ENCODE measurements at regions not wholly inside any gene's neighbourhood (a gene's known extent, or its start where the extent isn't known, plus 50 kb on each side); places are given as distances from the start of the nearest gene placed in this dataset.
"Not testable (repeated sequence)": the region's sequence is repeated elsewhere in the genome, so short reads cannot be mapped to it uniquely, and the experiment has no call there.

GRCh38 chr20:4635781-4636180 lies 50.5 kb upstream of the PRNP start:
- Mint-ChIP-seq H3K9me3 (no peaks in the 10 kb centered on the region), H3K36me3 (no peaks in the 10 kb centered on the region), H3K27ac (no peak overlapping the region), H3K27me3 (peaks cover 5% of the 10 kb centered on the region), H3K4me1 (no peaks in the 10 kb centered on the region), H3K4me3 (no peak overlapping the region)

GRCh38 chr20:4635342-4635741 lies 50.9 kb upstream of the PRNP start:
- Mint-ChIP-seq H3K4me3 (no peak overlapping the region), H3K4me1 (no peaks in the 10 kb centered on the region), H3K27ac (no peak overlapping the region), H3K9me3 (no peaks in the 10 kb centered on the region), H3K27me3 (peaks cover 5% of the 10 kb centered on the region), H3K36me3 (no peaks in the 10 kb centered on the region)

- H3K9me3 Mint-ChIP-seq, result no peaks in the 10 kb centered on the region
- H3K27me3 Mint-ChIP-seq, result peaks cover 5% of the 10 kb centered on the region
- H3K4me1 Mint-ChIP-seq, result no peaks in the 10 kb centered on the region
- H3K27ac Mint-ChIP-seq, result no peak overlapping the region
- H3K4me3 Mint-ChIP-seq, result no peak overlapping the region
- H3K36me3 Mint-ChIP-seq, result no peaks in the 10 kb centered on the region
These were observed 52.5 kb upstream of the PRNP start for GRCh38 chr20:4633780-4634179.

GRCh38 chr20:4633379-4633778 lies 52.9 kb upstream of the PRNP start:
- H3K27ac Mint-ChIP-seq, result no peak overlapping the region
- no peak overlapping the region for H3K4me3 Mint-ChIP-seq
- no peaks in the 10 kb centered on the region for H3K36me3 Mint-ChIP-seq
- no peaks in the 10 kb centered on the region for H3K9me3 Mint-ChIP-seq
- H3K27me3 Mint-ChIP-seq, result peaks cover 5% of the 10 kb centered on the region
- no peaks in the 10 kb centered on the region for H3K4me1 Mint-ChIP-seq

- H3K4me3 Mint-ChIP-seq, result no peak overlapping the region
- H3K27ac Mint-ChIP-seq, result no peak overlapping the region
- H3K36me3 Mint-ChIP-seq, result no peaks in the 10 kb centered on the region
- no peaks in the 10 kb centered on the region for H3K9me3 Mint-ChIP-seq
- no peaks in the 10 kb centered on the region for H3K4me1 Mint-ChIP-seq
- H3K27me3 Mint-ChIP-seq, result peaks cover 5% of the 10 kb centered on the region
These were observed 53.4 kb upstream of the PRNP start for GRCh38 chr20:4632876-4633275.

GRCh38 chr20:4626228-4626627 lies 60.0 kb upstream of the PRNP start:
- Mint-ChIP-seq H3K9me3 (no peaks in the 10 kb centered on the region), H3K4me3 (no peak overlapping the region), H3K27me3 (peaks cover 3% of the 10 kb centered on the region), H3K27ac (no peak overlapping the region), H3K4me1 (no peaks in the 10 kb centered on the region), H3K36me3 (no peaks in the 10 kb centered on the region)

GRCh38 chr20:4625687-4626086 lies 60.6 kb upstream of the PRNP start:
- Mint-ChIP-seq H3K27ac (no peak overlapping the region), H3K36me3 (no peaks in the 10 kb centered on the region), H3K27me3 (peaks cover 3% of the 10 kb centered on the region), H3K9me3 (no peaks in the 10 kb centered on the region), H3K4me3 (no peak overlapping the region), H3K4me1 (no peaks in the 10 kb centered on the region)

GRCh38 chr20:4624675-4625336 lies 61.5 kb upstream of the PRNP start:
- H3K9me3 Mint-ChIP-seq, result not testable (repeated sequence)

GRCh38 chr20:4619144-4619543 lies 67.1 kb upstream of the PRNP start:
- not testable (repeated sequence) for H3K9me3 Mint-ChIP-seq, H3K27ac Mint-ChIP-seq, H3K4me1 Mint-ChIP-seq, H3K36me3 Mint-ChIP-seq, H3K27me3 Mint-ChIP-seq, H3K4me3 Mint-ChIP-seq

More at GRCh38 chr20:4624675-4625336, 61.5 kb upstream of the PRNP start:
- H3K27ac Mint-ChIP-seq, H3K36me3 Mint-ChIP-seq, H3K4me3 Mint-ChIP-seq, H3K27me3 Mint-ChIP-seq, H3K4me1 Mint-ChIP-seq: not testable (repeated sequence)

GRCh38 chr20:4617484-4617883 lies 68.8 kb upstream of the PRNP start:
- Mint-ChIP-seq H3K4me3 (no peak overlapping the region), H3K36me3 (no peaks in the 10 kb centered on the region), H3K9me3 (no peaks in the 10 kb centered on the region), H3K4me1 (no peaks in the 10 kb centered on the region), H3K27ac (no peak overlapping the region), H3K27me3 (peaks cover 2% of the 10 kb centered on the region)

GRCh38 chr20:4617019-4617418 lies 69.2 kb upstream of the PRNP start:
- Mint-ChIP-seq H3K9me3 (no peaks in the 10 kb centered on the region), H3K27ac (no peak overlapping the region), H3K4me1 (no peaks in the 10 kb centered on the region), H3K36me3 (no peaks in the 10 kb centered on the region), H3K27me3 (peaks cover 2% of the 10 kb centered on the region), H3K4me3 (no peak overlapping the region)

GRCh38 chr20:4613718-4614620 lies 72.3 kb upstream of the PRNP start:
- H3K9me3 Mint-ChIP-seq, result no peaks in the 10 kb centered on the region
- no peaks in the 10 kb centered on the region for H3K36me3 Mint-ChIP-seq
- no peaks in the 10 kb centered on the region for H3K4me1 Mint-ChIP-seq
- peaks cover 2% of the 10 kb centered on the region for H3K27me3 Mint-ChIP-seq
- no peak overlapping the region for H3K27ac Mint-ChIP-seq
- H3K4me3 Mint-ChIP-seq, result no peak overlapping the region

GRCh38 chr20:4613184-4613583 lies 73.1 kb upstream of the PRNP start:
- Mint-ChIP-seq H3K4me3 (no peak overlapping the region), H3K4me1 (no peaks in the 10 kb centered on the region), H3K36me3 (no peaks in the 10 kb centered on the region), H3K9me3 (no peaks in the 10 kb centered on the region), H3K27ac (no peak overlapping the region), H3K27me3 (peaks cover 2% of the 10 kb centered on the region)

GRCh38 chr20:4610871-4611270 lies 75.4 kb upstream of the PRNP start:
- no peak overlapping the region for H3K27ac Mint-ChIP-seq

GRCh38 chr20:4609511-4609910 lies 76.7 kb upstream of the PRNP start:
- Mint-ChIP-seq H3K27me3 (peaks cover 9% of the 10 kb centered on the region), H3K36me3 (no peaks in the 10 kb centered on the region), H3K9me3 (no peaks in the 10 kb centered on the region), H3K4me3 (no peak overlapping the region), H3K4me1 (peaks cover 4% of the 10 kb centered on the region), H3K27ac (no peak overlapping the region)

More at GRCh38 chr20:4610871-4611270, 75.4 kb upstream of the PRNP start:
- H3K4me1 Mint-ChIP-seq, result peaks cover 4% of the 10 kb centered on the region
- H3K9me3 Mint-ChIP-seq, result no peaks in the 10 kb centered on the region
- no peak overlapping the region for H3K4me3 Mint-ChIP-seq
- peaks cover 4% of the 10 kb centered on the region for H3K27me3 Mint-ChIP-seq
- no peaks in the 10 kb centered on the region for H3K36me3 Mint-ChIP-seq

GRCh38 chr20:4608861-4609260 lies 77.4 kb upstream of the PRNP start:
- peaks cover 4% of the 10 kb centered on the region for H3K4me1 Mint-ChIP-seq
- H3K36me3 Mint-ChIP-seq, result no peaks in the 10 kb centered on the region
- no peaks in the 10 kb centered on the region for H3K9me3 Mint-ChIP-seq
- no peak overlapping the region for H3K4me3 Mint-ChIP-seq
- H3K27ac Mint-ChIP-seq, result no peak overlapping the region
- peaks cover 10% of the 10 kb centered on the region for H3K27me3 Mint-ChIP-seq
